Hematopoietic multipotent progenitor cell treated with erythropoietin and hydrocortisone succinate and interleukin-3 and kit ligand, for 8 days (in vitro differentiated cells): ENCODE measurements at regions not wholly inside any gene's neighbourhood (a gene's known extent, or its start where the extent isn't known, plus 50 kb on each side); places are given as distances from the start of the nearest gene placed in this dataset.
"Not testable (repeated sequence)": the region's sequence is repeated elsewhere in the genome, so short reads cannot be mapped to it uniquely, and the experiment has no call there.

Source experiments
- DNase-seq: peaks from one replicate; pipeline ENCODE4 v3.0.0-alpha.2; 2015

GRCh38 chr15:62218841-62219240, 53.8 kb upstream of the C2CD4B start:
- no peak for DNase-seq

GRCh38 chr15:62219799-62220198, 54.7 kb upstream of the C2CD4B start:
- no peak for DNase-seq

- no peak for DNase-seq
Observed at GRCh38 chr15:62223020-62223419, 57.9 kb upstream of the C2CD4B start.

- no peak for DNase-seq
Observed at GRCh38 chr15:62228604-62229003, 63.5 kb upstream of the C2CD4B start.

- DNase-seq, result no peak
Observed at GRCh38 chr15:62231856-62232255, 66.8 kb upstream of the C2CD4B start.

- DNase-seq, result no peak
Observed at GRCh38 chr15:62240121-62241096, 75.3 kb upstream of the C2CD4B start.

GRCh38 chr15:62241135-62241770, 76.2 kb upstream of the C2CD4B start:
- peak; percentile 11 for DNase-seq

- DNase-seq, result no peak
Observed at GRCh38 chr15:62242999-62243398, 77.9 kb upstream of the C2CD4B start.

GRCh38 chr15:62244762-62245161, 79.7 kb upstream of the C2CD4B start:
- no peak for DNase-seq

- DNase-seq, result no peak
Observed at GRCh38 chr15:62248277-62248984, 83.3 kb upstream of the C2CD4B start.

GRCh38 chr15:62249501-62249900, 84.4 kb upstream of the C2CD4B start:
- no peak for DNase-seq

- DNase-seq, result no peak
Observed at GRCh38 chr15:62250186-62250585, 85.1 kb upstream of the C2CD4B start.

GRCh38 chr15:62250978-62251377, 85.9 kb upstream of the C2CD4B start:
- no peak for DNase-seq

- no peak for DNase-seq
Observed at GRCh38 chr15:62253294-62253693, 88.2 kb upstream of the C2CD4B start.

GRCh38 chr15:62254137-62254934, 89.3 kb upstream of the C2CD4B start:
- DNase-seq, result peak; percentile 55

GRCh38 chr15:62256430-62256829, 91.3 kb upstream of the C2CD4B start:
- not testable (repeated sequence) for DNase-seq

- DNase-seq, result no peak
Observed at GRCh38 chr15:62257996-62258521, 93.0 kb upstream of the C2CD4B start.

- DNase-seq, result no peak
Observed at GRCh38 chr15:62262305-62262941, 97.3 kb upstream of the C2CD4B start.

GRCh38 chr15:62264196-62264595, 99.1 kb upstream of the C2CD4B start:
- no peak for DNase-seq

GRCh38 chr15:62269504-62269903, 104.4 kb upstream of the C2CD4B start:
- DNase-seq, result no peak

- no peak for DNase-seq
Observed at GRCh38 chr15:62270216-62270921, 105.3 kb upstream of the C2CD4B start.
